Hepatocyte (in vitro differentiated cells): ENCODE measurements at regions not wholly inside any gene's neighbourhood (a gene's known extent, or its start where the extent isn't known, plus 50 kb on each side); places are given as distances from the start of the nearest gene placed in this dataset.

Experiments
- DNase-seq: peaks from one replicate; pipeline ENCODE4 v3.0.0-alpha.2; 2016; ENCODE audit warnings: low spot score
- H2AFZ ChIP-seq: fragments of 200-600 bp; sonication (generic); 2 replicates; pipeline ENCODE4 v1.6.0; 2016; ENCODE audit warnings: antibody characterized with exemption, mild to moderate bottlenecking
- H3K27ac ChIP-seq: fragments of 200-600 bp; sonication (generic); 2 replicates; pipeline ENCODE4 v1.5.1; 2016; ENCODE audit warnings: mild to moderate bottlenecking
- H3K27me3 ChIP-seq: fragments of 200-600 bp; sonication (generic); 2 replicates; pipeline ENCODE4 v1.6.1; 2016
- H3K36me3 ChIP-seq: fragments of 200-600 bp; sonication (generic); replicated peaks from 2 replicates; pipeline ENCODE4 v1.5.1; 2016; ENCODE audit warnings: low read depth; ENCODE audit not compliant: insufficient read depth
- H3K4me1 ChIP-seq: fragments of 200-600 bp; sonication (generic); 2 replicates; pipeline ENCODE4 v1.5.1; 2016; ENCODE audit warnings: mild to moderate bottlenecking, moderate library complexity; ENCODE audit not compliant: insufficient read depth
- H3K4me2 ChIP-seq: fragments of 200-600 bp; sonication (generic); 2 replicates; pipeline ENCODE4 v1.6.0; 2016
- H3K4me3 ChIP-seq: fragments of 200-600 bp; sonication (generic); 2 replicates; pipeline ENCODE4 v1.5.1; 2016; ENCODE audit warnings: mild to moderate bottlenecking
- H3K79me2 ChIP-seq: fragments of 200-600 bp; sonication (generic); 2 replicates; pipeline ENCODE4 v1.6.0; 2017; ENCODE audit warnings: mild to moderate bottlenecking
- H3K9me2 ChIP-seq: fragments of 200-600 bp; sonication (generic); replicated peaks from 2 replicates; pipeline ENCODE4 v1.6.0; 2017; ENCODE audit warnings: mild to moderate bottlenecking; ENCODE audit not compliant: insufficient read depth
- H3K9me3 ChIP-seq: fragments of 200-600 bp; sonication (generic); 2 replicates; pipeline ENCODE4 v1.5.1; 2016; ENCODE audit warnings: low read depth, mild to moderate bottlenecking
- H4K20me1 ChIP-seq: fragments of 200-600 bp; sonication (generic); 2 replicates; pipeline ENCODE4 v1.6.0; 2016; ENCODE audit warnings: mild to moderate bottlenecking; ENCODE audit not compliant: insufficient read depth, poor library complexity, severe bottlenecking
- EZH2 ChIP-seq: fragments of 200-600 bp; sonication (generic); IDR thresholded peaks from 2 replicates; pipeline ENCODE4 v1.6.1; 2016; ENCODE audit warnings: antibody characterized with exemption, mild to moderate bottlenecking, borderline replicate concordance
- EZH2phosphoT487 ChIP-seq: fragments of 200-600 bp; sonication (generic); IDR thresholded peaks from one replicate; pipeline ENCODE4 v1.6.1; 2018; ENCODE audit warnings: antibody characterized with exemption, mild to moderate bottlenecking, low read depth, moderate library complexity; ENCODE audit not compliant: unreplicated experiment, severe bottlenecking
- WGBS: methylation state at CpG from one replicate; pipeline ENCODE4 v1.1.6; 2016; ENCODE audit warnings: low lambda C conversion rate; ENCODE audit errors: missing lambda C conversion rate; 5-methylcytosine and 5-hydroxymethylcytosine counted together
- TF ChIP-seq, protein P1 (sequence below): fragments of 200-600 bp; sonication (generic); IDR thresholded peaks from 2 replicates; pipeline ENCODE4 v1.5.1; 2016; ENCODE audit warnings: antibody characterized with exemption, mild to moderate bottlenecking; ENCODE audit not compliant: poor library complexity

DNA sequence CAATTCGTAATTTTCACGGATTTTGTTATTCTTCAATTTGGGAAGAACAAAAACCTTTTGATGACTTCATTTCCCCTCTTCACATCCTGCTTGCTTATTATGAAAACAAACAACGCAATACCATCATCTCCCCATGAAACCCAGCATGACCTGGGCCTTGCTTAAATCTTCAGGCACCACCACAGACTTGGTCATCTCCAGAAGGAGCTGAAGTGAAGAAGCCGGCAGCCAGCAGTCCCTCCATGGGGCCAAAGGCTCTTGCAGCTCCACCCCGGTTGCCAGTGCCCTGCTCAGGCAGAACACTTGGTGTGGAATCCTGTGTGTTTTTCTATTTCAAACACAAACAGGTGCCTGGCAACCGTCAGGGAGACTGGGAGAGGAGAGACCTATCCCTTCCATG is 982.9 kb upstream of the TMEM132C start:
- WGBS = 78% methylated on average over 6 of the region's 6 CpGs
- H3K4me2 ChIP-seq = no peak overlapping the region

DNA sequence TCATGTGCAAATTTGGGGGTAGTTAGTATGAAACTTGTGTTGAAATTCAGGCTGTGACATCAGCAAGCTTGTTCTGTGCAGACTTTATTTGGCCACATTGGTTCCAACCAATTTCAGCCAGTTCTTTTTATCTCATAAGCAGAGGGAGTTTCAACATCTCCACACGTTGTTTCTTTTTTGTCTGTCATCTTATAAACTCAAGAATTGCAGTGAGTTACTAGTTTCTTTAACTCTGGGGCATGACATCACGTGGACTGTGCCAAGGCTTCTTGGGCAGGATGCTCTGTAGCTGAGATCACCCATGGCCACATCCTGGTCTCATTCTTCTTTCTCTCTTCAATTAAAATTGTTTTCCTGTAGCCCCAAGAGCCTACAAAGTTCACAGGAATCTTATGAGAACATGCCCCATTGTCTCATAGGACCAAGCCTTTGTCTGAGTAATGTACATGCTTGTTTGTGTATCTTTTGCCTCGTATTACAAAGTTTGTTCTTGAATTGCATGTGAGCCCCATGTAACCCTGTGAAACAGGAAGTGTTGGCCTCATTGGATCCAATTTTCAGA is 982.0 kb upstream of the TMEM132C start:
- TF ChIP-seq EZH2 = no peak
- TF ChIP-seq, protein P1, sequence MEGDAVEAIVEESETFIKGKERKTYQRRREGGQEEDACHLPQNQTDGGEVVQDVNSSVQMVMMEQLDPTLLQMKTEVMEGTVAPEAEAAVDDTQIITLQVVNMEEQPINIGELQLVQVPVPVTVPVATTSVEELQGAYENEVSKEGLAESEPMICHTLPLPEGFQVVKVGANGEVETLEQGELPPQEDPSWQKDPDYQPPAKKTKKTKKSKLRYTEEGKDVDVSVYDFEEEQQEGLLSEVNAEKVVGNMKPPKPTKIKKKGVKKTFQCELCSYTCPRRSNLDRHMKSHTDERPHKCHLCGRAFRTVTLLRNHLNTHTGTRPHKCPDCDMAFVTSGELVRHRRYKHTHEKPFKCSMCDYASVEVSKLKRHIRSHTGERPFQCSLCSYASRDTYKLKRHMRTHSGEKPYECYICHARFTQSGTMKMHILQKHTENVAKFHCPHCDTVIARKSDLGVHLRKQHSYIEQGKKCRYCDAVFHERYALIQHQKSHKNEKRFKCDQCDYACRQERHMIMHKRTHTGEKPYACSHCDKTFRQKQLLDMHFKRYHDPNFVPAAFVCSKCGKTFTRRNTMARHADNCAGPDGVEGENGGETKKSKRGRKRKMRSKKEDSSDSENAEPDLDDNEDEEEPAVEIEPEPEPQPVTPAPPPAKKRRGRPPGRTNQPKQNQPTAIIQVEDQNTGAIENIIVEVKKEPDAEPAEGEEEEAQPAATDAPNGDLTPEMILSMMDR = no peak
- no peak for TF ChIP-seq EZH2phosphoT487
- Histone ChIP-seq H3K27me3 (peaks cover 10% of the 10 kb centered on the region), H3K79me2 (no peaks in the 10 kb centered on the region), H3K9me3 (no peaks in the 10 kb centered on the region), H3K4me2 (no peak overlapping the region), H2AFZ (no peak overlapping the region), H3K36me3 (no peaks in the 10 kb centered on the region), H3K9me2 (no peaks in the 10 kb centered on the region), H3K4me1 (no peaks in the 10 kb centered on the region), H4K20me1 (no peaks in the 10 kb centered on the region), H3K27ac (no peak overlapping the region), H3K4me3 (no peak overlapping the region)
- DNase-seq = no peak
- 66% methylated on average over 3 of the region's 3 CpGs for WGBS

More for the DNA sequence above, 982.9 kb upstream of the TMEM132C start:
- TF ChIP-seq EZH2 (no peak), EZH2phosphoT487 (no peak)
- TF ChIP-seq, protein P1 = no peak
- H4K20me1 ChIP-seq = no peaks in the 10 kb centered on the region
- DNase-seq = no peak
- no peaks in the 10 kb centered on the region for H3K4me1 ChIP-seq
- H2AFZ ChIP-seq = no peak overlapping the region
- H3K9me3 ChIP-seq = no peaks in the 10 kb centered on the region
- no peak overlapping the region for H3K27ac ChIP-seq
- H3K4me3 ChIP-seq = no peak overlapping the region
- no peaks in the 10 kb centered on the region for H3K36me3 ChIP-seq
- no peaks in the 10 kb centered on the region for H3K9me2 ChIP-seq
- no peaks in the 10 kb centered on the region for H3K79me2 ChIP-seq
- peaks cover 10% of the 10 kb centered on the region for H3K27me3 ChIP-seq

DNA sequence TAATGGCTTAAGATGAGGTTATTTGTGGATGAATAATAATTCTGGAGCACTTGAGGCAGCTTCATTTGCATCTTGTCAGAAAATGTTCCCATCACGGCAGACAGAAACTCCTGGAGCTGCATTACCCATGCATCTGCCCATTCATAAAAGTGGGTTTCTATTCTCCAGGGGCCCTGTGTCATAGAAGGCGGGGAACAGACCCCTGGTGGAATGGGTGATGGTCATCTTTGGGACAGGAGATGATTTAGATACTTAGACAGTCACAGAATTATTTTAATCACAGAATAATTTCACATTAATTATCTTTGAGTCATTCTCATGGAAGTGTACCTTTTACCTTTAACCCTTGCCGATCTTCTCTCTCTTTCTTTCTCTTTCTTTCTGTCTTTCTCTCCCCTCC is 980.7 kb upstream of the TMEM132C start:
- Histone ChIP-seq H3K9me2 (no peaks in the 10 kb centered on the region), H3K27ac (no peak overlapping the region), H3K79me2 (no peaks in the 10 kb centered on the region), H3K4me1 (no peaks in the 10 kb centered on the region), H2AFZ (no peak overlapping the region), H3K4me2 (no peak overlapping the region), H3K9me3 (no peaks in the 10 kb centered on the region), H4K20me1 (no peaks in the 10 kb centered on the region), H3K4me3 (no peak overlapping the region), H3K27me3 (peaks cover 5% of the 10 kb centered on the region), H3K36me3 (no peaks in the 10 kb centered on the region)
- TF ChIP-seq EZH2phosphoT487 (no peak), EZH2 (no peak)
- DNase-seq = no peak
- WGBS = 86% methylated on average over 3 of the region's 3 CpGs

DNA sequence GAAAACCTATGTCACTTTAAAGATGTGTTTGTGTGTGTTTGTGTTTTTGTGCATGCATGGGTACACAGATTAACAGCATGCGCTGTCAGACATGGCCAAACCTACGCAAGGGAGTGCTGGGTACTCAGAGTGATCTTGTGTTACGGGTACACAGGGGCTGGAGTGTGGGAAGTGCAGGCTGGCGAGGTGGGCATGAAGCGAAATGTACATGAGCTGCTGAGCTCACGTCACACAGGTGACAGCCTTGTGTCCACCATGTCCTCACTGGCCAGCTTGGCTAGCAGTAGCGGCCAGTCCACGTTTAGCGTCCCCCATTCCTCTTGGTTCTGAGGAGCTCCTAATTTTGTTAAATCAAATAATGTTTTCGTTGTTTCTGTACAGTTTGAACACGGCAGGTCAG is 979.7 kb upstream of the TMEM132C start:
- TF ChIP-seq EZH2 (no peak), EZH2phosphoT487 (no peak)
- TF ChIP-seq, protein P1 = no peak

More for the DNA sequence above, 979.7 kb upstream of the TMEM132C start:
- Histone ChIP-seq H3K9me2 (no peaks in the 10 kb centered on the region), H3K36me3 (no peaks in the 10 kb centered on the region), H3K9me3 (no peaks in the 10 kb centered on the region), H4K20me1 (no peaks in the 10 kb centered on the region), H3K27me3 (no peaks in the 10 kb centered on the region), H3K79me2 (no peaks in the 10 kb centered on the region), H2AFZ (no peak overlapping the region), H3K27ac (no peak overlapping the region), H3K4me1 (no peaks in the 10 kb centered on the region), H3K4me3 (no peak overlapping the region), H3K4me2 (no peak overlapping the region)
- 96% methylated on average over 11 of the region's 11 CpGs for WGBS
- DNase-seq = no peak
